GM18508 (cell line): ENCODE measurements at regions not wholly inside any gene's neighbourhood (a gene's known extent, or its start where the extent isn't known, plus 50 kb on each side); places are given as distances from the start of the nearest gene placed in this dataset.
"Not testable (repeated sequence)": the region's sequence is repeated elsewhere in the genome, so short reads cannot be mapped to it uniquely, and the experiment has no call there.

Experiments
- ATAC-seq: cut with Tn5 transposase; IDR thresholded peaks from one replicate; pipeline ENCODE4 v1.9.1; 2021; ENCODE audit warnings: moderate number of reproducible peaks; ENCODE audit not compliant: insufficient read depth, unreplicated experiment

DNA sequence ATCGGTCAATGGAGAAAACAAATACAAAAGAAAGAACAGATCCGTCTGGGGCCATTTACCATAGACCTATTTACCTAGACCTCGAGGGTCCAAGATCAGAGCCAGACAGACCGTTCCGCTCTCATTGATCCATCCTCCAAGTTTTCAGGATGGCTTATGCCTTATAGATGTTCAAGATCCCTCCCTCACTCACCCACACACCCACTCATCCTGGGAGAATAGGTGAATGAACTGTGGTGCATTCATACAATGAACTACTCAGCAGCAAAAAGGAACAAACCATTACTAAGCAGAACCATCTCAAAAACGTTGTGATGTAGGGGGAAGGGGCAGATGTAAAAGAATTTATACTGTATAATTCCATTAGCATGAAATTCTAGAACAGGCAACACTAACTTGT lies 125.1 kb upstream of the RREB1 start:
- ATAC-seq, result no peak

DNA sequence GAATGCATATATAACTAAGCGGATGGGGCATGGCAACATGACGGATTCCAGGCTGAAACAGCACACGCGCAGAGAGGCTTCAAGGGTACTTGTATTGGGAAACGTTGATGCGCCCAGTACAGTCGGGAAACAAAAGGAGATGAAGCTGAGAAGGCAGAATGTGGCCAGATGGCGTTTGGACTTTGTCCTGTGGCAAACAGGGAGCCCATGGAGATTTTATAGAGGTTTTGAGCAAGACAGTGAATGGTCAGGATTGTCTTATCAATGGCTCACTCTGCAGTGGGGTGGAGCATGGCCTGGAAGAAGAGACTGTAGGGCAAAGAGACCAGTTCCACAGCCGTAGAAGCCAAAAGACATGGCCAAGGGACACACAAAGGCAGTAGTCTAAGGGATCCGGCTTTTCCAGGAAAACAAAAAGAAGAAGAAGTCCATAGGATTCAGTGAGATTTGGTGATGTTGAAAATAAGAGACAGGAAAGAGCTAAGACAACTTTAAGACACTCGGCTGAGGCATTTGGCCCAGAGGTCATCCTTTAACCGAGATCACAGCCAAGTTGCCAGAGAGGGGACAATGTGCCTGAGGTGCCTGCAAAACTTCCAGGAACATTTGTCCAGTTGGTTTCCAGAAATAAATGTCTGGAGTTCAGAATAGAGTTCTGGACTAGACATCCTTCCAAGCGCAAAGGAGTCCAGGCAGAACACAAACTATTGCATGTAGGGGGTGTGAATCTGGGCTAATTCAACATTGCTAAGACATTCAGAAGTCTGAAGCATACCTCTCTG lies 123.0 kb upstream of the RREB1 start:
- ATAC-seq, result no peak

DNA sequence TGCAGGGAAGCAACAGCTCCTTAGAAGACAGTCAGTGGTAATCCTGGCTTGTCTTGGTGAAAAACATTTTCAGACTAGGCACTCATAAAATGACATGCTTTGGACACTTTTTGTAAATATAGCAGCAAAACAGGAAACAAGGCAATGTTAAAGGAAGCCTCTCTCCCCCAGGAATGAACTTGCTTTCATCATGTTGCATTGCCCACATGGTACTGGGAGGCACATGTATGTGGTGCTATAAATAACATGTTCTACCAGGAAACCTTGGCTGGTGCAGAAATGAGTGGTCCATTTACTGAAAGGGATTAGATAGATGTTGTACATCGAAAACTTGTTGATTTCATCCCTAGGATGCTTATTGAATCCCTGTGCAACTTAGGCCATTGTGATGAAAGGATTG lies 121.4 kb upstream of the RREB1 start:
- no peak for ATAC-seq

DNA sequence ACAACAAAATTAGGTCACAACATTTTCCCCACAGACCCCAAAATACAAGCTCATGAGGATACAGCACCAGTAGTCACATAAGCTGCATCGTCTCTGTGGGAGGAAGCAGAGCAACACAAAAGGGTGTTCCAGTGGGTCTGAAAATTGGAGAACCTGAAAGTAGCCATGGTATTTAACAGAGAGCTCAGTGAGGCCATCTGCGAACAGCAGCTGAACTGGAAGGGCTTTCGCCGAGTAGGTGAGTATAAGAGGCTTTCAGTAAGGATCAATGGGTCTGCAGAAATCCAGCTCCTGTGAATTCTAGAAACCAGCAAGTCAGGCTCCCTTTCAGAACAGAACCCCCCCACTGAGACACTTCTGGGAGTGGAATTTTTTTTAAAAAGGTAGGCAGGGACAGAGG lies 120.0 kb upstream of the RREB1 start:
- ATAC-seq, result no peak

DNA sequence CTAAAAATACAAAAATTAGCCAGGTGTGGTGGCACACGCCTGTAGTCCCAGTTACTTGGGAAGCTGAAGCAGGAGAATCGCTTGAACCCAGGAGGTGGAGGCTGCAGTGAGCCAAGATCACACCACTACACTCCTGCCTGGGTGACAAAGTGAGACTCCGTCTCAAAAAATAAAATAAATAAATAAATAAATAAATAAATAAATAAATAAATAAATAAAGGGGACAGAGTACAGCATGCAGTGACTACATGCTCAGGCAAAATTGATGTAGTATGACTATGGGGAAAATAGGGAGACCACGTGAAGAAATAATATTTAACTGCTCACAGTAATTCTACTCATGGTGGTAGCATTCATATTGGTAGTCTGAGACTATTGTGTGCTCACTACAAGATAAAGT lies 117.7 kb upstream of the RREB1 start:
- not testable (repeated sequence) for ATAC-seq

DNA sequence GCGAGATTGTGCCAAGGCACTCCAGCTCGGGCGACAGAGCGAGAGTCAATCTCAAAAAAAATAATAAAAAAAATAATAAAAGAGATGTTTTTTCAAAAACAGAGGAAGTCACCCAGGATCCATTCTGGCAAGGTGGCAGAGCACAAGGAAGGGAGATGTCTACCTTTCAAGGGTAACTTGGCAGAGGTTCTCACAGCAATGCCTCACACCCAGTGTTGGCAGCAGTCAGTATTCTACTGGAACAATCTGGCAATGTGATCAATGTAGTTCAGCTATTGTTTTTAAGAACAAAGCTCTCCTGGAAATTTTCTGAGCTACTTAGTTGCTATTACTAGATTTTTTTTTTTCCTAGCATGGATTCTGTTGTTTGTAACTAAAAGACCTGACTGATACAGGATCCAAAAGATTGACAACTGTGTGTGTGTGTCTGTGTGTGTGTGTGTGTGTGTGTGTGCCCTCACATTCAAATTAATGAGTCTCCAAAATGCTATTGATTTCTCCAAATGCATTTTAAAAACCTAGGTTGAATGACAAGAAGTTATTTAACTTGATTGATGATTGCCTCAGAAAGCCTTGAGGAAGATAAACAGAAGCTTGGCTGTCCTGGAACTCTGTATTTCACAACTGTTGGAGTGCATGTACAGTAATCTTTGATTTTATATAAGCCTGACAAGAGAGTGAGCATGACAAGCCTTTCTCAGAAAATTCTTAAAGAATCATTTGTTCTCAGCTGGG lies 114.1 kb upstream of the RREB1 start:
- ATAC-seq, result no peak

DNA sequence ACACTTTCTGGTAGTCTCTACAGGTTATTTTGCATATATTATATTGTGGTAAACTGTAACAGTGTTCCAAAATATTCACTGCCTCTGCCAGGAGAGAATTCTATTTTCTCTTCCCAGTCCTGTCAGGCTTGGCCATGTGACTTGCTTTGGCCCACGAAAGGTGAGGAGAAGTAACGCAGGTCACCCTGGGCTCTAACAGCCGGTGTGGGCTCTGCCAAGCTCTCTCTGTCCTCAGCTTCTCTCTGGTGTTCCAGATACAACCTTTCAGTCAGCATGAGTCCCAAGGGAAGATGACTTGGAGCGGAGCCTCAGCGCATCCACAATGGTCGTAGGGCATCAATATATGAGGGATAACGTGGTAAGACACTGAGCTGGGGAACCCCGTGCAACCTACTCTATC lies 113.0 kb upstream of the RREB1 start:
- no peak for ATAC-seq

DNA sequence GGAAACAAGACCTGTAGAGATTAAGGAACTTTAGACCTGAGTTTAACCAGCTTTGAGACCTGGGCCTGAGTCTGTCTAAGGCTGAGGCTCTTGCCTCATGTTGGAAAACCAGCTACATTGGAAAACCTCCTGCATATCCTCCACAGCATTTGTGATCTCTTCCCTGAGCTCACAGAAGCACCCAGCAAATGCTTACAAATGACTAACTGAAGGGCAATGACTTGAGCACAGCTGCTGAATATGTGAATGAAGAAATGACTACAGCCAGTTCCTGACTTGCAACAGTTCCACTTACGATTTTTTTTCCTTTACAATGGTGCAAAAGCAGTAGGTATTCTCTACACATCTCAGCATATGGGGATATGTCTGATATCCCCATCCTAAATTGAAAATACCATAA lies 112.4 kb upstream of the RREB1 start:
- no peak for ATAC-seq

DNA sequence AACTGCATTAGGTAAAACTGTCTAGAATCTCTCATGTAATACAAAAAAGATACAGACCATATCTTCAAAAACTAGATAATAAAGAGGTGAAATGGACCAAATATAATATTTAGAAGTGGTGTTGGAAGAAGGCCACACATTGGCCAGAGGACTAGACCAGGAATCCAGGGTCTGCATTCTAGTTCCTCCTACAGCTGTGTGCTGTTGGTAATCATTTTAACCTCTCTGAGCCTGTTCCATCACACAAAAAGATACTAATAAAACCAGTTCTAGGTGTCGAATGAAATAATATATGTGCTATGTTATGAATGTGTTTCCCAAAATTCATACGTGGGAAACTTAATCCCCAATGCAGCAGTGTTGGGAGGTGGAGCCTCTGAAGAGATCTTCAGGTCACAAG lies 111.6 kb upstream of the RREB1 start:
- no peak for ATAC-seq

DNA sequence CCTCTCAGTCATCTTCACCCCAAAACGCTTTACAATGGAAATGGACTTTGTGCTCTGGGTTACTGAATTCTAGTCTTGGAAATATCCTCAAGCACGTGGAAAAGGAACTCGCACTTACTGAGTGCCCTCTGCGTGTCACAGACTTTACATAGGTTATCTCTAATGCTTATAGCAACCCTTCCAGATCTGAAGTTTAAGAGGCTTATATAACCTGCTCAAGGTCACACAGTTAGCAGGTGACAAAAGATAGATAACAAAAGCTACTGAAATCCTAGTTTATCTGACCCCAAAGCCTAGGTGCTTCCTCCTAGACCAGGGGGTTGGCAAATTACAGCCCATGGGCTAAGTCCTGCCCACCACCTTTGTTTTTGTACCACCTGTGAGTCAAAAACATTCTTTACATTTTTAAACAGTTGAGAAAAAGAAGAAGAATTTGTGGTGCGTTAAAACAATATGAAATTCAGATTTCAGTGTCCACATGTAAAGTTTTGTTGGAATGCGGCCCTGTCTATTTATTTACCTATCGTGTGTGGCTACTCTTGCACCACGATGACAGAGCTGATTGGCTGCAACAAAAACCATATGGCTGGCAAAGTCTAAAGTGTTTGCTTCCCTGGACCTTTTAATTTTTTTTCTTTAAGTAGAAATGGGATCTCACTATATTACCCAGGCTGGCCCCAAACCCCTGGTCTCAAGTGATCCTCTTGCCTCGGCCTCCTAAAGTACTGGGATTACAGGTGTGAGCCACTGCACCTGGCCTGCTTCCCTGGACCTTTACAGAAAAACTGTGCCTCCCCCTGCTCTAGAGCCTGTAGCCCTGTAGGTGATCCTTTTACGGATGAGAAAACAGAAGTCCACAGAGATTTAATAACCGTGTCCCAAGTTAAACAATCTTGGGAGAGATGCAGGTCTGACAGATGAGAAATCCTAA lies 110.2 kb upstream of the RREB1 start:
- no peak for ATAC-seq

DNA sequence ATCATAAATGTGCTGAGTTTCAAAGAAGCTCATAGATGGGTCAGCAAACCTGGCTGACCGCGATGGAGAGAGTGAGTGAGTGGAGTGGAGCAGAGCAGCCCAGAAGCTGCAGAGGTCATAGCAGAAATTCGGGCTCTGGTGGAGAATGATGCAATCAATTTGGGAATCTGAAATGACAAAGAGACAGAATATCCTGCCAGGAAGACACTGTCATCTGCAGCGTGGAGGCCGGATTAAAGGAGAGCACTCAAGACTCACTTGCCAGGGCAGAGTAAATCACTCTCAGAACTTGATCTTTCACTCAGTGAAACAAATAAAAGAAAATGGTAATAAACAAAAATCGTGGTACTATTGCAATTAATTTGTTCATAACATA lies 109.6 kb upstream of the RREB1 start:
- no peak for ATAC-seq

DNA sequence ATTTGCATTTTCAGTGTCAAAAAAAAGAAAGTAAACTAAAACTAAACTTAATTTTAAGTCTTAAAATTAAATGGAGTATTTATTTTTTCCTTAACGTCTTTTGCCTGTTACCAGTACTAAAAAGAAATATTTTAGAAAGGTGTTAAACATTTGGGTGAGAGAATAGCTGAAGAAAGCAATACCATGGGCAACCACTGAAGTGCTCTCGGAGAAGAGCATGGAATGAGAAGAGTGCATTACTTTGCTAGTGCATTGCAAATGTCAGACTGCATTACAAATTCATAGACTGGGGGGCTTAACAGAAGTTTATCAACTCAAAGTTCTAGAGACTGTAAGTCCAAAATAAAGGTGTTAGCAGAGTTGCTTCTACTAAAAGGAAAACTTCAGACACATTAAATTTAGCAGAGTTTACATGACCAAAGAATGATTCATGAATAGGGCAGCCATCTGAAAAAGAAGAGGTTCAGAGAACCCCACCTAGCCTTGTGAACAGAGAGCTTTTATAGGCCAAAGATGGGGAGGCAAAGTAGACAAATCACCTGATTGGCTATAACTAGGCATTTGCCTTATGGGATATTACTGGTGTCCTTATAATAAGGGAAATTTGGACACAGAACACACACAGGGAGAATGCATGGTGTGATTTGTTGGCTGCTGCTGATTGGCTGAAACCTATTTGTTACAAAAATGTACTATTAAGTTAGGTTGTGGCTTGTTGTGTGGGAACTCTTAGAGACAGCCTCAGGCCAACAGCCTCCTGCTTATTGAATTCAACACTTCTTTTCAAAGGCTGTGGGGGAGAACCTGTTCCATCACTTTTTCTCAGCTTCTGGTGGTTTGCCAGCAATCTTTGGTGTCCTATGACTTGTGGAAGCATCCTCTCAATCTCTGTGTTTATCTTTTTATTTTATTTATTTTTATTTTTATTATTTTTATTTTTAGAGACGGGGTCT lies 106.7 kb upstream of the RREB1 start:
- no peak for ATAC-seq

DNA sequence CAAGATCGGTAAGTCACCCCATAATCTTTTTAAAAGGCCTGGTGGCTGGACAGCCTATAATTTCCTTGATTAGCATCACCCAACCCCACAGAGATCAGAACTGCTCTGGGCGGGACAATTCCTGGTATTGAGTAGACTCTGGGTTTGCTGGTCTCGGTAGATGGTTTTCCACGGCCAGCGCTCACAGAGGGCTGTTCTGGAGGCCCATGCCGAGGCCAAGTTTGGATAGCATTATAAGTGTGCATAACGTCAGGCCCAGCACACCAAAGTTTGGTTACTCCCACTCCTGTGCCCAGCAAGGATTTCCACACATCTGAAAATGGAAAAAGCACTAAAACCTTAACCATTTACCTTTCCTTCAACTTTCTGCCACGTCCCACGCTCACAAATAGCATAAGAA lies 104.7 kb upstream of the RREB1 start:
- no peak for ATAC-seq

DNA sequence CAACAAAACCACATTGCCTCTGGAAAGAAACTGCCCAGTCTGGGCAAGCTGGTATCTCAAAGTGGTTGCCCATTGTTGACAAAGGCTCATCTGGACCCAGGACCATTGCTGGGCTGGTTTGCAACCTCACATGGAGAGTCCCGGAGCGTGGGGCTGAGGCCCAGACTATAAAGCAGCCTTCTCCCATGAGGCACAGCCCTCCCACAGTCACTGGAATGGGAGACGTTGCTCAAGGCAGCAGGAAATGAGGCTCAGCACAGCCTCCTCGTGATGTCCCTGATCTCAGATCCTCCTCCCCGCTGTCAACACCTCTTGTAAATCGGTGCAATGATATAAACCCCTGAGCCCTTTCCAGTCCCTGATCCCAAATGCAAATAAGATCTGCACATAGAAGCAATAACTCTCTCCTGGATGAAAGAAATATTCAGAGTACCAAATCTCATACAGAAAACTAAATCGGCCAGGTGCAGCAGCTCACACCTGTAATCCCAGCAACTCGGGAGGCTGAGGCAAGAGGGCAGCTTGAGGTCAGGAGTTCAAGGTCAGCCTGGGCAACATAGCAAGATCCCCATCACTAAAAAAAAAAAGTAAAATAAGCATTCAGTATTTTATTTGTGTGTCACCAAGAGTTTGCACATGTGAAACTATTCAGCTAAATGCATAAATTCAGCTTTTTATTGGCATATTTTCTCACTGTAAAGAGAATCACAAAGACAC lies 103.0 kb upstream of the RREB1 start:
- ATAC-seq, result no peak

DNA sequence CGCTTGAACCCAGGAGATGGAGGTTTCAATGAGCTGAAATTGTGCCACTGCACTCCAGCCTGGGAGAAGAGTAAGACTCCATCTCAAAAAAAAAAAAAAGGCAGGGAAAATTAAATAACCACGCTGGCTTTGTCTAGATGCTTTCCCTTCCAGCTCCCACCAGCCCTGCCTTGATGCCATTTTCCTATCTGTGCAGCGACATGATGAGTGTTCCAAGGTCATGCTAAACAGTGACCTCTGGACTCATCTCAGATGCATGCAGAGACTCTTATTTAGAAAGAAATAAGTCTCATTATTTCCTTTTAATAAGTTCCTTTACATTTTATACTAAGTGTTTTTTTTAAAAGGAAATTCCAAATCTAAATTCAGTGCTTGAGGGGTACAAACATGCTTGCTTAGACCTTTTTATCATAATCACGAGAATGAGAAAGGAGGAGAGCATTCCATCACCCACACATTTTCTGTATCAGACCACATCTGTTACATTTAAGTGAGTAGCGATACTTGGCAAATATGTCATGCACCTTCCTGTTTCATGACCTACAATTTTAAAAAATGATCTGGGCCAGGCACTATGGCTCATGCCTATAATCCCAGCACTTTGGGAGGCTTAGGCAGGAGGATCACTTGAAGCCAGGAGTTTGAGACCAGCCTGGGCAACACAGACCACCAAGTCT lies 101.1 kb upstream of the RREB1 start:
- ATAC-seq, result no peak

DNA sequence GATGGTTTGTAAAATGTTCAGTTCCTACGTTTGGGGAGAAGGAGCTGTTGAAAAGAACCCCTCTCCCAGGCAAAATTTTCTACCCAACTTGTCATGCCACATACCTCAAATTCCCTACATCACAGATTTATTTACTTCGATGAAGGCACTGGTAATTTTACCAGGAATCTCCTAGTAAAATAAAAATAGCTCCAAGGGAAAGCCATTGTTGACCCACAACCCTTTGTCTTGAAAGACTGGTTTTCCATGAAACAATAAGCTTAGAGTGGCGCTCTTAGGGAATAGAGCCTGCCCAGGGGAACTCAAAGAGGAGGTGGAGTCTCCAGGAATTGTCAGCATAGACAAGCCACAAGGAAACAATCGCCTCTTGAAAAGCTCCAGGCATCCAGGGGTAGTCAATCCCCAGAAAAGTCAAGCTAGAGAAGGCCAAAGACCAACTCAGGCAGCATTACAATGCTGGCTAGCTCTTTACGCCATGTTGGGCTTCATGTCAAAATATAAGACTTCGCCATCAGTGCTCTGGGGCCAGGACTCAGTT lies 99.2 kb upstream of the RREB1 start:
- ATAC-seq, result no peak

DNA sequence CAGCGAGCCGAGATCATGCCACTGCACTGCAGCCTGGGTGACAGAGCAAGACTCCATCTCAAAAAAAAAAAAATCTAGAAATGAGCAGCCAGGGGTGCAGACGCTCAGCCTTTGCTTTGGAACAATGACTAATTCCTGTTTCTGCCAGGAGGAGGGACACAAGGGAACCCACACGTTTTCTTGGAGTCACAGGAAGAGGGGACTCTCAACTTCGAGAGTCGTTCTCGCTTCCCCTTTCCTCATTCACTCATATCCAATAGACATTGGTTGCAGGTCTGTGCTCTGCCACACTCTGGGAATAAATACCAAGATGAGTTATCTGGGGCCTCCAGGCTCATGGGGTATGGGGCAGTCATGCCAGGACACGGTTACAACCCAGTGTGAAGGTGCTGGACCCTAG lies 91.5 kb upstream of the RREB1 start:
- ATAC-seq, result no peak

DNA sequence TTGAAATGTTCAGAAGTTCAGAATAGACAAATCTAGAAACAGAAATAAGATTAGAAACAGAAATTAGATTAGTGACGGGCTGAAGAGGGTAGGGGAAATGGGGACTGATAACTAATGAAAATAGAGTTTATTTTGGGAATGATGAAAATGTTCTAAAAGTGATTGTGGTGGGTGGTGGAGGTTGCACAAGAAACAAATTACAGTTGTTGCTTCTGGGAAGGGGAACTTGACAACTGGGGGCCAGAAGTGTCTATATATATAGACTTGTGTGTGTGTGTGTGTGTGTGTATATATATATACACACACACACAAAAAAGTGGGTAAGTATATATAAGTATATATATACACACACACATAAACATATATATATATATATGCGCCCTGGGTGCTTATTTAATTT lies 86.5 kb upstream of the RREB1 start:
- ATAC-seq, result no peak
